D721Med (cell line): ENCODE measurements at regions not wholly inside any gene's neighbourhood (a gene's known extent, or its start where the extent isn't known, plus 50 kb on each side); places are given as distances from the start of the nearest gene placed in this dataset.

Experiments used
- DNase-seq: peaks from one replicate; pipeline ENCODE4 v3.0.0; 2011; ENCODE audit warnings: low spot score; ENCODE audit not compliant: insufficient read length
- FAIRE-seq: peaks from 2 replicates; lab custom pipeline; 2011; peaks lifted over from hg19 to GRCh38; lab: Jason Lieb, UNC
- TF ChIP-seq, protein P1 (sequence below): IDR thresholded peaks from 2 replicates; pipeline ENCODE4 v1.5.1; 2012; ENCODE audit warnings: mild to moderate bottlenecking, control low read depth; ENCODE audit not compliant: insufficient read depth; ENCODE audit errors: missing control alignments

GRCh38 chr12:86521870-86522269, 265.7 kb upstream of the MGAT4C start:
- DNase-seq, result no peak
- no peak for FAIRE-seq
- TF ChIP-seq, protein P1, sequence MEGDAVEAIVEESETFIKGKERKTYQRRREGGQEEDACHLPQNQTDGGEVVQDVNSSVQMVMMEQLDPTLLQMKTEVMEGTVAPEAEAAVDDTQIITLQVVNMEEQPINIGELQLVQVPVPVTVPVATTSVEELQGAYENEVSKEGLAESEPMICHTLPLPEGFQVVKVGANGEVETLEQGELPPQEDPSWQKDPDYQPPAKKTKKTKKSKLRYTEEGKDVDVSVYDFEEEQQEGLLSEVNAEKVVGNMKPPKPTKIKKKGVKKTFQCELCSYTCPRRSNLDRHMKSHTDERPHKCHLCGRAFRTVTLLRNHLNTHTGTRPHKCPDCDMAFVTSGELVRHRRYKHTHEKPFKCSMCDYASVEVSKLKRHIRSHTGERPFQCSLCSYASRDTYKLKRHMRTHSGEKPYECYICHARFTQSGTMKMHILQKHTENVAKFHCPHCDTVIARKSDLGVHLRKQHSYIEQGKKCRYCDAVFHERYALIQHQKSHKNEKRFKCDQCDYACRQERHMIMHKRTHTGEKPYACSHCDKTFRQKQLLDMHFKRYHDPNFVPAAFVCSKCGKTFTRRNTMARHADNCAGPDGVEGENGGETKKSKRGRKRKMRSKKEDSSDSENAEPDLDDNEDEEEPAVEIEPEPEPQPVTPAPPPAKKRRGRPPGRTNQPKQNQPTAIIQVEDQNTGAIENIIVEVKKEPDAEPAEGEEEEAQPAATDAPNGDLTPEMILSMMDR, result no peak

DNA sequence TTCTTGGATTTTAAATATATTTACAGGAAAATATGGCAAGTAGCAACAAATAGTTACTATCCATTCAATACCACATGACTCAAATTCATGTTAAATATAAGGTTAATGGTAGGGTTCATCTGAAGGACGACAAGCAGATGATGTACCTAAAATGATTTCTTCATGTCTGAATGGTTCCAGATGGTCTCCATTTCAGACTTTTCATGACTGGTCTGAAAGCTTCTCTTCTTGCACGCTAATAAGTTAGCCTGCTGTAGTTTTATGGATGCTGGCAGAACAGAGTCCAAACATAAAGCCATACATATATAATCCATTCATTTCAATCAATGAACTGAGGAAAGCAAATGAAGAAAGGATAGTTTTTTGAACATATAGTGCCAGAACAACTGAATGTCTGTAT, 257.0 kb upstream of the MGAT4C start:
- TF ChIP-seq, protein P1, result no peak
- DNase-seq (no peak), FAIRE-seq (no peak)

- FAIRE-seq, result no peak
- TF ChIP-seq, protein P1, result no peak
- DNase-seq, result no peak
These were observed 240.4 kb upstream of the MGAT4C start for GRCh38 chr12:86496595-86496994.

- DNase-seq (no peak), FAIRE-seq (no peak)
- TF ChIP-seq, protein P1, result no peak
These were observed 228.3 kb upstream of the MGAT4C start for GRCh38 chr12:86484473-86484872.

GRCh38 chr12:86473231-86473630, 217.0 kb upstream of the MGAT4C start:
- FAIRE-seq (no peak), DNase-seq (no peak)
- TF ChIP-seq, protein P1, result no peak

GRCh38 chr12:86456776-86457175, 200.6 kb upstream of the MGAT4C start:
- DNase-seq (no peak), FAIRE-seq (no peak)
- TF ChIP-seq, protein P1, result no peak

DNA sequence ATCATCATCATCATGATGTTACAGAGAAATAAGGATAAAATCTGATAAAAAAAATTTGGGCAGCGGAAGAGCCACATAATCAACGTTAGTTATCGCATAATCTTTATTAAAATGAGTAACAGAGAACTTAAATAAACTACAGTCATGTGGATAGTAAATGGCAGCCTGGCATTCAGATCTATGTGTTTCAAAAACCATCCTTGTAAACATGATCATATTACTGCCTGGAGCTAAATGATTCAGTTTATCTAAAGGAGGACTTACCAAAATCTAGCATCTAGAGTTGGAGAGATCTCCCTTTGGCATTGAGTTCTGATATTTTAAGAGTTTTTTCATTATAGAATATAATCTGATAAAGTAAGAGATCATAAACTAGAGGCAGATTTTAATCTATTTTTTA, 200.1 kb upstream of the MGAT4C start:
- FAIRE-seq, result no peak
- DNase-seq, result no peak
- TF ChIP-seq, protein P1, result no peak
